Stimulated activated CD8-positive, alpha-beta memory T cell treated with anti-CD3 and anti-CD28 coated beads, Interleukin-15, amount 100 ng/mL, for 1 hour (primary cell): ENCODE measurements at regions not wholly inside any gene's neighbourhood (a gene's known extent, or its start where the extent isn't known, plus 50 kb on each side); places are given as distances from the start of the nearest gene placed in this dataset.
"Not testable (repeated sequence)": the region's sequence is repeated elsewhere in the genome, so short reads cannot be mapped to it uniquely, and the experiment has no call there.

Experiments
- DNase-seq: peaks from one replicate; pipeline ENCODE4 v3.0.0-alpha.2; 2020; ENCODE audit warnings: low read depth

DNA sequence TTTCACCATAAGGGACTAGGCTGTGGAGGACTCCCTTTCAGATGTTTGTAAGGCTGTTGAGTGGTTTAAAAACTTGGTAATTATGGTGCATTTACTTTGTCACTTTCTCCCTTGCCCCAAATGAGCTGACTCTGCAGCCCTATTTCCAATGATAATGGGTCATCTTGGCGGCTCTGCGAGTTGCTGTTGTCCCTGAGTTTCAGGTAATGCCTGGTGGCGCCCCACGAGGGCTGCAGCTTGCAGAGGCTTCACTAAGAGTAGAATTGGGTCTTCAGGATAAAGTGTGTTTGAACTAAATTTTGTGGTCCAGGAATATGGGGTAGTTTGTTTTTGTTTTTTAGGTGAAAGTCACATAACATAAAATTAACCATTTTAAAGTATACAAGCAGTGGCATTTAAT, 450.1 kb upstream of the CFAP20DC start:
- DNase-seq = no peak

DNA sequence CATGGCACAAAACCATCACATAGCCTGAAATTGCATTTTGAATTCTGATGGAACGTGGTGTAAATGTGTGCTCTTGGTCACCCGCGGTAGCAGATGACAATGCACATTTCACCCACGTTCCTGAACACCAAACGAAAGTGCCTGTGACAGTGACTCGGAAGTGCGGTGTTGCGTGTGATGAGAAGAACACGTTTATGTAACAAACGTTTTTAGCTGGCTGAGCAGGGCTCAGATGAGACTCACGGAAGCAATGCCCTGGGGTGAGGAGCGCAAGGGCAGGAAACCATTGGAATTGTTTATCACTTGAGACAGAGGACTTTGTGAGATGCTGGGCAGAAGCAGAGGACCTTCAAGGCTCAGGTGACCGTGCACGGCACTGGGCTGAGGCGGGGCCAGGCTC, 449.2 kb upstream of the CFAP20DC start:
- no peak for DNase-seq

GRCh38 chr3:59496250-59496649, 446.4 kb upstream of the CFAP20DC start:
- DNase-seq = no peak

DNA sequence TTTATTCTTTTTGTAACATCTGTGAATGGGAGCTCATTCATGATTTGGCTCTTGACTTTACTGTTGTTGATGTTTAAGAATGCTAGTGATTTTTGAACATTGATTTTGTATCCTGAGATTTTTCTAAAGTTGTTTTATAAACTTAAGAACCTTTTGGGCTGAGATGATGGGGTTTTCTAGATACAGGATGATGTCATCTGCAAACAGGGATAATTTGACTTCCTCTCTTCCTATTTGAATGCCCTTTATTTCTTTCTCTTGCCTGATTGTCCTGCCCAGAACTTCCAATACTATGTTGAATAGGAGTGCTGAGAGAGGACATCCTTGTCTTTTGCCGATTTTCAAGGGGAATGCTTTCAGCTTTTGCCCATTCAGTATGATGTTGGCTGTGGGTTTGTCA, 445.1 kb upstream of the CFAP20DC start:
- DNase-seq = not testable (repeated sequence)

GRCh38 chr3:59486520-59486919, 436.7 kb upstream of the CFAP20DC start:
- DNase-seq = no peak

DNA sequence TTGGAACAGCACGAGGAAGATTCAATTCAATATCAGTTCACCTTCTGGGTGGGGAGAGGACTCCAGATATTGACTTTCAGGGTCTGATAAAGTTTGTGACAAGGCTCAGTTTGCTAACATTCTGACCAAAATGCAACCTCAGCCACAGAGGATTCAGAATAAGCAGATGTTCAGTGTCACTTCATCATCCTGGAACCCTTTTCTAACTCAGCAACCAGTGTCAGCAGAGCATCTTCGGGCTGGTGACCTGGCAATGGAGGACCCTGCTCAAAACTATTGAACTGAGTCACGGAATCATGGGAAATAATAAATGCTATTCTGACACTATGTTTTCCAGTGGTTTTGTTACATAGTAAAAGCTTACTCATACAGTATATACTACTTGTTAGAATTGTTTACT, 433.4 kb upstream of the CFAP20DC start:
- DNase-seq = no peak

- no peak for DNase-seq
These were observed 432.9 kb upstream of the CFAP20DC start for GRCh38 chr3:59482684-59483083.

- DNase-seq = no peak
These were observed 432.1 kb upstream of the CFAP20DC start for GRCh38 chr3:59481776-59482400.

- no peak for DNase-seq
These were observed 430.7 kb upstream of the CFAP20DC start for GRCh38 chr3:59480486-59480995.

DNA sequence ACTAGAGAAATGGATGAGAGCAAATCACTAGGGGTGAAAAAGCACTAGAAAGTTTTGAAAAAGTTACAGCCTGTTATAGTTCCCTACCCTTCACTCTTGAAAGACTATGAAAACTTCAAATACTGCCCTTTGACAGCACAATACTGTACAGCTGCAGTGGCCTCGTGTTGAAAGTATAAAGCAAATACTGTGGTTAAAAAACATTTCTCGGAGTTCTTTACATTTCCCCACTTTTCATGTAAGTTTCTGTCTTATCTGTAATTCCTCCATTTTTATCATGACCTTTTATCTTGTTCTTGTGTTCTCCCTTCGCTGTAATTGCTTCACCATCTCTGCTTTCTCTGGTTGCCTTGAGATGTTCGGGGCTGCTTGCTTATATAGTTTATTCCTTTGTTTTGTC, 423.8 kb upstream of the CFAP20DC start:
- no peak for DNase-seq

DNA sequence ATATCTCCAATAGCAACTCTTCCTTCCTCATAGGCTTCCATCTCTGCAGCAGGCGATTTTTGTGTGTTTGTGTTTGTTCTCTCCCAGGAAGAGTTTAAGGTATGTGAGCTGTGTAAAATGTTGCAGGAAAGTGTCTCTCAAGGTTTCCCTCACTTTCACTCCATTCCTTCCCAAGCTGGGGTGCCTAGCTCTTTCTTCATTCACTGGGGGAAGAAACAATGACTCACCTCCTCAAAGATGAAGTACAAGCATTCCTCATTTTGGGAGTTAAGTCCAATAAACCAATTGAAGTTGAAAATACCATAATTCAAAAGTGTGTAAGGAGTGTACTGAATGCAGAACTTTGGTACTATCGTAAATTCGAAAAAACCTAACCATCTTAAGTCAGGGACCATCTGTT, 422.7 kb upstream of the CFAP20DC start:
- no peak for DNase-seq

DNA sequence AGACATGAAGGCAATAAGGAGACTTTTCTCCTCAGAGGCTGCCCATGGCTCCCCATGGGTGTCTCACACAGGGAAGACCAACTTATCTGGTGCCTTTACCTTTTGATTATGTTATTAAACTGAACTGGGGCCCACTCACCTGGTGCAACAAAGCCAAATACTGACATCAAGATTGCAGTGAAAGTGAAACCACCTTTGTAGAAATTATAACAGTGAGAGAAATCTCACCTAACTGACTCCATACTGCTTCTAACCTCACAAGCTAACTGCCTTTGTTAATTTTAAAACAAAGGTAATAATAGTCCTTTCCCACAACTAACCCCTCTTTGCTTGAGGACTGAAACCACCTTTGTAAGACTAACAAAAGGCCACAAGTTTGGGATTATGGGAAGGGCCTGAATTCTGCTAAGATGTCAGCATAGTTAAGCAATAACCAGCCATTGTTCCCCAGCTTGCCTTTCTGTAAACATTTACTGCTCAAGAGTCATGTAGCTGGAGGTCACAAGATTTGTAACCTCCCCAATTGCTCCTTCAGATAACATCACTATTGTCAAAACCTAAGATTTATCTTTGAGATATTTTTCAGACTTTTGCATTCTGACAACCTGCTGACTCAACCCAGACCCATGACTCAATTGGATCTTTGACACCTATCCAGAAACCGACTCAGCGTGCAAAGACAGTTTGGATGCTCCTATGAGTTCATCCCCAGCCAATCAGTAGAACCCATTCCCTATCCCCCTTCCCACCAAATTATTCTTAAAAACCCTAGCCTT, 420.3 kb upstream of the CFAP20DC start:
- no peak for DNase-seq

DNA sequence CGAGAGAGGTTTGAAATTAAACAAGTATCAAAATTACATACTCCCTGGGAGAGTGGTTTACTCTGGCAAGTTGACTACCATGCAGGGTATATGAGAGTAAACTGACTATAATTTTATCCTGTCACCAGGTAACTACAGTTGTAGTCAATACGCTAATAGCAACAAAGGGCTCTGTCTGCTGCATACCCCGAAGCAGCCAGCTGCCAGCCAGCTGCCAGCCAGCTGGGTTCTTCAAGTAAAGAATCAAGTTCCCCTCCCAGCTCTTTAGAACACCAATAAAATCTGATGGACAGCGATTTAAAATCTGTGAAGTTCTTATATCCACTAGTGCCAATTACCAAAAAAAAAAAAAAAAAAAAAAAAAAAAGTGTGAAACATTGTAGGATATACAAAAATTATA, 417.7 kb upstream of the CFAP20DC start:
- no peak for DNase-seq

DNA sequence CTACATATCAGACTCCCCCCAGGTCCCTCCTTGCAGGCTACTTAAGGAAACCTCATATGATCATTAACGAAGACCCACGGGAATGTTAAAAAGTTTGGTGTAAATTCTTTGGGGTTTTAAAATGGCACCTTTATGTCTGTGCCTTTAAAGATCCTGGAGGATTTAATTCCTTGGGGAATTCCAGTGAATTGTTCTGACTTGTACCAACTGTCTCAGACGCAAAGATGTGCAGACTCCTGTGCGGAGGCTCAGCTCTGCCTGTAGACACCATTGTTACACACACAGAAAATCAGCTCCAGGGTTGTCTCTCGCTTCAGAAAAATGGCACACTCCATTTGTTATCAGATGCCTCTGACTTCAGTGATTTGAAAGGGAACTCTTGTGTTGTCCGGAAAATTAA, 414.4 kb upstream of the CFAP20DC start:
- DNase-seq = no peak

DNA sequence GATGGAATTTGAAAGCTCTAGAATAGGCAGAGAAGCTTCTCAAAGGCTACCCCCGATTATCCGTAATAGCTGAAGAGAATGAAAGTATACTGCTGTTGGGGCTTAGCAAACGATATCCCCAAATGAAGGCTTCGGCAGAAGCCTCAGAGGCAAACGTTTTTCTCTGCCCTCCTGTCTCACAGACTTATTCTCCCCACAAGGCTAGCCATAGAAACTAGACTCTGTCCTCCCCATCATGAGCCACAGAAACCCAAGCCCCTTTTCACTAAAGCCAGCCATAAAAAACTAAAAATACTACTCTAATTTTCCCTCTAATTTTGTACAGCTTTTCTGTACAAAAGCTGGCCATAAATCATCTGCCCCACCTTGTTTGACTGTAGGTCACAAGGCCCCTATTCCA, 413.4 kb upstream of the CFAP20DC start:
- no peak for DNase-seq

- DNase-seq = no peak
These were observed 410.2 kb upstream of the CFAP20DC start for GRCh38 chr3:59460068-59460467.

- DNase-seq = no peak
These were observed 407.1 kb upstream of the CFAP20DC start for GRCh38 chr3:59456852-59457485.

DNA sequence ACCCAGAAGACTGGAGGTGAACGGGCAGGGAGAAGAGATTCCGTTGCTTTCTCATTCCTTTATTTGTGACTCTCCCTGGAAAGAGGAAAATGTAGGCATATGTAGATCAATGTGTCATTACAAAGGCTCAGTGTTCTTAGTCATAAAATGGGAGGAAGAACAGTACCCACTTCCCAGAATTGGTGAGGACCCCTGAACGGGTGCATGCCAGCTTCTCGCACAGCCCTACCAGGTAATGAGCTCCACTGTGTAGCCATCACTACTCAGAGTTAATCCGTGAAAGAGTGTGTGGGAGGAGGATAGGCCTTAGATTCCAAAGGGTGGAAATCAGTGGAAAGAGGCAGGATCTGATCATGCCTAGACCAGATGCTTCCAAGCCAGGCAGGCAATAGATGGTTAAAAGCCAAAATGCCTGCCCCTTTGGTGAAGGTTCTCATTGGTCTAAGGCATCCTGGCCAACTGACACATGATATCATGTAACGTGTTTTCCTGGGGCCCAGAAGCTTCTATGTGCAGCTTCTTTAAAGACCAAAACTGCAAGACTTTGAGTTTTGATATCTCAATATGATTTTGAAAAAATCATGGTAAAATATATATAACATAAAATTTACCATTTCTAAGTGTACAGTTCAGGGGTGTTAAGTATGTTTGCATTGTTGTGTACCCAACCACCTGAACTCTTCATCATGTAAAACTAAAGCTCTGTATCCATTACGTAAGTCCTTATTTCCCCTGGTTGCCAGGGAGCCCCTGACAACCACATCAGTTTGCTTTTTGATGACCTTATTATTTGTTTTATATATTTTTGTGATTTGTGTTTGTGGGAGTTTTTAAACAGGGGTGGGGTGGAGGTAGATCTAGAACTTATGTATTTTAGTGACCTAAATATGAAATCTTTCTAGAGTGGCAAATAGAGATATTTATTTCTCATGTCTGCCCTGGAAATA, 402.2 kb upstream of the CFAP20DC start:
- DNase-seq = no peak

GRCh38 chr3:59450946-59451763, 401.3 kb upstream of the CFAP20DC start:
- peak; percentile 13 for DNase-seq

GRCh38 chr3:59450437-59450836, 400.6 kb upstream of the CFAP20DC start:
- DNase-seq = no peak

- no peak for DNase-seq
These were observed 397.1 kb upstream of the CFAP20DC start for GRCh38 chr3:59446775-59447465.
